GM21447 (cell line): ENCODE measurements at regions not wholly inside any gene's neighbourhood (a gene's known extent, or its start where the extent isn't known, plus 50 kb on each side); places are given as distances from the start of the nearest gene placed in this dataset.

Experiments
- ATAC-seq: cut with Tn5 transposase; IDR thresholded peaks from one replicate; pipeline ENCODE4 v1.9.1; 2021; ENCODE audit not compliant: unreplicated experiment

GRCh38 chr10:85193796-85194195 is 865.4 kb downstream of the CCSER2 start:
- no peak for ATAC-seq

DNA sequence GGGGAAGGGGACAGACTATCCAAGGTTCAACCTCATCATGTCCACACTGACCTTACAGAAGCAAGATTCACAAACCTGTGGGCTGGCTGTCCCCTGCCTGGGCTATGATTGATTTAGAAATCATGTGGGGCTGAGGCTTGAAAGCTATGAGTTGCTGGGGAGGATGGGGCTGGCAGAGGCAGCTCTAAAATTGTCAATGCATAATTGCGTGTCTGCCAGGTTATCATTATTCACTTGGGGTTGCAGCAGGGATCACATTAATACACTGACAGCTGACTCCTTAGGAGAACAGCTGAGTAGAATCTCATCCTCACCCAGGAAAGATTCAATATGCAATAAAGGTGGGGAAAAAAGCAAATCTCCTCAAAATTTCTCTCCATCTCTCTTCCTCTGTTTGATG is 866.3 kb downstream of the CCSER2 start:
- ATAC-seq = no peak

GRCh38 chr10:85195596-85195995 is 867.2 kb downstream of the CCSER2 start:
- ATAC-seq = no peak

DNA sequence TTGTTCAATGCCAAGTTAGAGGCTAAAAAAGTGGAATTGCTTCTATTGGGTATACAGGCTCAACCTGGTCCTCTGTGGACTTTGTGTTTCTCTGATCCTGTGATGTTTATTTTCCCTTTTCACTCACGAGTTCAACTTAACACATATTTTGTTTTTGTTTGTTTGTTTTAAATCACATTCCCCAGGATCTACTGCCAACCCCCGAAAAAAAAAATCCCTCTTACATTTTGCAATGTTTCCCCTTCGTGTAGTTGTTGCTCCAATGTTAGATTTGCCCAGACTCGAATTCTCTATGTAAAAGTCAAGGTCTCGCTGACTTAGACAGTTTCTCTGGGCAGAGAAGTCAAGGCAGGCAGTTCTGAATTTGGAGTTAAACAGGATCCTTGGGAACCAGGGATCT is 876.4 kb downstream of the CCSER2 start:
- no peak for ATAC-seq

DNA sequence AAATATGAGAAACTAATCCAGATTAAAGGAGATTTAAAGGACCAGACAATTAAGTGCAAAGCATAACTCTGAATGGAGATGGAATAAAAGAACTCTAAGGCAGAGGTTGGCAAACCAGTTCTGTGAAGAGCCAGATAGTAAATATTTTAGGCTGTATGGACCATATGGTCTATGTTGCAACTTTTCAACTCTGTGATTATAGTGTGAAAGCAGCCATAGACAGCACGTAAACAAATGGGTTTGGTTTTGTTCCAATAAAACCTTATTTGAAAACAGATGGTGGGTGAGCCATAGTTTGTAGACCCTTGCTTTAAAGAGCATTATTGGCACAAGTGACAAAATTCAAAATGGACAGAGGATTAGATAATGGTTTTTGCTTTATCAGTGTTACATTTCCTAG is 884.1 kb downstream of the CCSER2 start:
- no peak for ATAC-seq

GRCh38 chr10:85213493-85213892 is 885.1 kb downstream of the CCSER2 start:
- no peak for ATAC-seq

DNA sequence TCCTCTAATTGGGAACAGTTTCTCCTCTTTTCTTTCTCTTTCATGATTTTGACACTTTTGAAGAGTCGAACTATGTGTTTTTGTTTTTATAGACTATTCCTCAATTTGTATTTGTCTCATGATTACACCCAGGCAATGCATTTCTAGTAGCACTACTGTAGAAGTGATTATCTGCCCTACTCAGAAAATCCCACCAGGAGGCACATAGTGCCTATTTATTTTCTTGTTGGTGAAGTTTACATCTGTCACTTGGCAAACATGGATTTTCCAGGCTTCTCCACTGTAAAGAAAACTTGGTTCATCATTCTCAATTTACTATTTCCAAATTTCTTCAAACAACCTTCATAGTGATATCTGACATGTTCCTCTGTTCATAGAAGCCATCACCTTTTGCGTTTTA is 893.9 kb downstream of the CCSER2 start:
- no peak for ATAC-seq

- no peak for ATAC-seq
Measured at GRCh38 chr10:85224366-85224940, 896.1 kb downstream of the CCSER2 start.

GRCh38 chr10:85225311-85225710 is 896.9 kb downstream of the CCSER2 start:
- no peak for ATAC-seq

DNA sequence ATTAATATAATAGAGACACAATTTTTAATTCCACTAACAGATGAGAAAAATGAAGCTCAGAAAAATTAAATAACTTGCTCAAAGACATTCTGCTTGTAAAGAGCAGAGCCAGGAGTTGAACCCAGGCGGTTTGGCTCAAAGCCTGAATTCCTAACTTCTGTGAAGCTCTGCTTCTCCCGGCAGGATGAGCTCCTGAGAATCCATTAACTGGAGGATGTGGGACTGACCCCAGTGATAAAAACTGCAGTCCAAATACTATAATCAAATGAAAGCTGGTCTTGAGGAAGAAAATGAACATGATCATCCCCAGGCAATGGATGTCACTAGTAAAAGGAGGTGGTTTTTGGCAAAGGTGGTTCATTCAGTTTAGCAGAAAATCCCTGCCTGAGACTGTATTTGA is 898.2 kb downstream of the CCSER2 start:
- ATAC-seq = no peak

- no peak for ATAC-seq
Measured at GRCh38 chr10:85228726-85229125, 900.3 kb downstream of the CCSER2 start.

- no peak for ATAC-seq
Measured at GRCh38 chr10:85231534-85232270, 903.3 kb downstream of the CCSER2 start.

GRCh38 chr10:85235258-85235657 is 906.9 kb downstream of the CCSER2 start:
- no peak for ATAC-seq

GRCh38 chr10:85238676-85239075 is 910.3 kb downstream of the CCSER2 start:
- no peak for ATAC-seq

GRCh38 chr10:85250304-85250703 is 921.9 kb downstream of the CCSER2 start:
- ATAC-seq = no peak

DNA sequence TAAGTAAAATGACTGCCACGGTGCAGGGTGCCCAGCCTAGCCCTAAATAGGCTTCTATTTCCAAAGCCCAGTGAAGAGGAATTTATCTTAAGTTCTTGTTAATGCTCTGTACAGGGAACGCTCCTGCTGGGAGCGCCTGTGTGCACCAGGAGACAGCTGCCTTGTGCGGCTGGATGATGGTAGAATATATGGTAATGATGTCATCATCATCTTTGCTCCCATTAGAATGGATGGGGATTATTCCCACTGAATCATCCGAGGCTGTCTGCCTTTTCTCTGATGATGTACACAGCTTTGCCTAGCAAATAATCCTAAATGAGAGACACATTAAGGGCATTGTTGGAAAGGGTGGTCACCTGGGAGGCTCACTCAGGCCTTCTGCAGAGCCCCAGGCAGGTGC is 928.1 kb downstream of the CCSER2 start:
- ATAC-seq = no peak

DNA sequence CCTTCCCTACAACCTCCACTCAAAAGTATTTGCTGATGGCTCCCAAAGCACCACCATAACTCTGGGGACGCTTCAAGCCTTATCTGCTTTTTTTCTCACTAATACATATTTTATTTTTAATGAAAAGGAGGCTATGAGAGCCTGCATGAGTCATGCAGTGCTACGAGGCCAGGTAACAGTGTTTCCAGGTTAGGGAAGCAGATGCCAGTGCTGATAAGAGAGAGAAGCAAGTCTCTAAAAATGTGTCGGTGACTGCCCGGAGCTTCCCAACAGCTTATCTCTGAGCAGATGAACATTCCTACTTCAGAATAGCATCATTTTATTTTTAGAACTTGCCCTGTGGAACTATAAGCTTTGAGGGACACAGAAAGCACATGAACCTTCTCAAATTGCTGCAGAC is 931.5 kb downstream of the CCSER2 start:
- ATAC-seq = no peak

DNA sequence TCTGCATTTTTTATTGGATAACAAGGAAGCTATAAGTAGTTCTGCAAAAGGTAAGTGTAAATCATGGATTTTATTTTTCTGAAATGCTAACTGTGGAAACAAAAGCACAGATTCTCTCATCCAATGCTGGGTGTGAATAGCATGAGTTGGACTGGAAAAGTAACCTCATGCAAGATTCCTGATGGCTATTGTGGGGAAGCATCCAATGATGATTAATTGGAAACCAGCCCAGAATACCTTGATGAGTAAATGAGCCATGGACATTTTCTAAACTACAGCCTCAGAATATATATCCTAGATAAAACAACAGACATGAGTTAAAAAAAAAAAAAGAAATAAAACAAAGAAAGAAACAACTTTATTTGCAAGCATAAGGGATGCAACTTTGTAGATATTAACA is 934.6 kb downstream of the CCSER2 start:
- ATAC-seq = no peak

GRCh38 chr10:85265121-85265520 is 936.7 kb downstream of the CCSER2 start:
- ATAC-seq = no peak

- no peak for ATAC-seq
Measured at GRCh38 chr10:85266808-85267207, 938.4 kb downstream of the CCSER2 start.

DNA sequence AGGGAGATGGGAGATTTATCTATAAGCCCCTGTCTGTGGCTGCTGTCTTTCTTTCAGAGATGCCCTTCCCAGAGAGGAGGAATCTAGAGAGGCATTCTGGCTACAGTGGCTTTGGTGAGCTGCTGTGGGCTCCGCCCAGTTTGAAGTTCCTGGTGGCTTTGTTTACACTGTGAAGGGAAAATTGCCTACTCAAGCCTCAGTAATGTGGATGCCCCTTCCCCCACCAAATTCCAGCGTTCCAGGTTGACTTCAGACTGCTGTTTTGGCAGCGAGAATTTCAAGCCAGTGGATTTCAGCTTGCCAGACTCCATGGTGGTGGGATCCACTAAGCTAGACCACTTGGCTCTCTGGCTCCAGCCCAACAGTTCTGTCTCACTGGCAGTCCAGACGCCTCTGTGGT is 951.6 kb downstream of the CCSER2 start:
- ATAC-seq = no peak

GRCh38 chr10:85284778-85285770 is 956.7 kb downstream of the CCSER2 start:
- no peak for ATAC-seq
